SK-N-MC (cell line): ENCODE measurements at regions not wholly inside any gene's neighbourhood (a gene's known extent, or its start where the extent isn't known, plus 50 kb on each side); places are given as distances from the start of the nearest gene placed in this dataset.

ENCODE experiments used
- EZH2 ChIP-seq: fragments of 200-600 bp; sonication (generic); IDR thresholded peaks from one replicate; pipeline ENCODE4 v1.6.1; 2017; ENCODE audit warnings: antibody characterized with exemption
- FOXP2 ChIP-seq: optimal IDR thresholded peaks from 2 replicates; pipeline ENCODE3; 2011; ENCODE audit warnings: mild to moderate bottlenecking, moderate library complexity; ENCODE audit not compliant: insufficient read depth; ENCODE audit errors: extremely low read length, control extremely low read depth
- POLR2AphosphoS5 ChIP-seq: IDR thresholded peaks from 2 replicates; pipeline ENCODE4 v1.6.1; 2012; ENCODE audit warnings: mild to moderate bottlenecking, low read depth, low read length, borderline replicate concordance

- no peak for TF ChIP-seq EZH2
- TF ChIP-seq POLR2AphosphoS5, result no peak
- no peak for TF ChIP-seq FOXP2
These were observed 976.8 kb upstream of the CRIM1 start for GRCh38 chr2:35378791-35379190.
